Stimulated activated CD8-positive, alpha-beta memory T cell treated with anti-CD3 and anti-CD28 coated beads, Interleukin-7, amount 100 ng/mL, for 48 hours (primary cell): ENCODE measurements at regions not wholly inside any gene's neighbourhood (a gene's known extent, or its start where the extent isn't known, plus 50 kb on each side); places are given as distances from the start of the nearest gene placed in this dataset.

Source experiments
- DNase-seq, 2 donors: peaks; one replicate each; pipeline ENCODE4 v3.0.0-alpha.2; 2020; ENCODE audit warnings: low read depth in 1 of 2; ENCODE audit errors: extremely low read depth in 1 of 2

GRCh38 chr2:123116595-123116994, 908.5 kb upstream of the CNTNAP5 start:
- no peak for DNase-seq

- no peak for DNase-seq
Observed at GRCh38 chr2:123127236-123127635, 897.9 kb upstream of the CNTNAP5 start.

GRCh38 chr2:123128951-123129350, 896.1 kb upstream of the CNTNAP5 start:
- no peak for DNase-seq

DNA sequence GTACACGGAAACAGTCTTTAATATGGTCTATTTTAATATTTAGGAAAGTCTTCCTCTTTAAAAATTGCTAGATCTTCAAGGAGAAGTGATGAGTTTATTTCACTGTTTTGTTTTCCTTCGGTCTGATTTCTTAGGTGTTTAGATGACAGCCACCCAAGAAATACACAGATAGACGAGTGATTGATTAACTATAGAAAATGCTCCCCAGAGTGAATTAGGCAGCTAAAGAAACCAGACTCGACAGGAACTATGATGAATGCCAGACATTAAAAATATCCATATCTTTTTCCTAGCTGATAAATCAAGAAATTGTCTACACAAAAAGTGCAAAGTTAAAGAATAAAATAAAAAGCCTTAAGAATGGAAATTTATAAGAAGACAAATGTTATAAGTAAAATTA, 888.7 kb upstream of the CNTNAP5 start:
- DNase-seq: no peak

GRCh38 chr2:123144082-123144481, 881.0 kb upstream of the CNTNAP5 start:
- DNase-seq: no peak

GRCh38 chr2:123153041-123153440, 872.0 kb upstream of the CNTNAP5 start:
- DNase-seq: no peak

DNA sequence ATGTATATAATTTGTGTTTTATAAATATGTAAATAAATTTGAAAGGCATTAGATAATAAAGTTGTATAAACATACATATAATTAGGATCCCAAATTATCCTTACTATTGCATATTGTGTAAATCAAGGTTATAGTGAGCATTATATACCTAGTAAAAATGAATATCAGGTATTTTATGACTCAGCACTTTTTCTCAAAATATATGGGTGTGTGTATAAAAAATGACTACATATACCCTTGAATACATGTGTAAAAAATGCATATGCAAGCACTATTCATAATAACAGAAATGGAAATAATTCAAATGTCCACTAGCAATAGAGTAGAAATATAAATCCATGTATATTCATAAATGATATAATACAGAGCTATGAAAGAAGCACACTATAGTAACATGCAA, 870.9 kb upstream of the CNTNAP5 start:
- no peak for DNase-seq

- DNase-seq: no peak
Observed at GRCh38 chr2:123157016-123157415, 868.1 kb upstream of the CNTNAP5 start.

DNA sequence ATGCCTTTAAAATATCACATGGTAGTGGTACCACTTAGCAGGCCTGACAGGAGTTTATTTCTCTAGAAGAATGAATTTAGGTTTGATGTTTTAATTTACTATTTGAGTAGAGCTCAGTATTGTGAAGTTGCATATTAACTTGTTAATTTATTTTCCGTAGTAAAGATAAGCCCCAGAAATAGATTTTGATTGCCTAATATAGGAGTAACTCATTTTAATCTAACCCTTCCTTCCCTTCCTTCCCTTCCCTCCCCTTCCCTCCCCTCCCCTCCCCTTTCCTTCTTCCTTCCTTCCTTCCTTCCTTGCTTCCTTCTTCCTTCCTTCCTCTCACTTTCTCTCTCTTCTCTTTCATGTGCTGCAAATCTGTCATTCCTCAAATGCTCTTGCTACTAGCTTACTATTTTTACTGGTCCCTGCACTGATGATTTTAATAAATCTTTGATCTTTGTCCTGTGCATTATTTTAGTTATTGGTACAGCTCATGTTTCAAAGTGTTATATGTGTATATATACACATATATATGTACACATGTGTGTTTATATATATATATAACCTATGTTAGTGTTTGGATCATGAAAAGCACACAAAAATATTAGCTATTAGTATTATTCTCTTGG, 862.6 kb upstream of the CNTNAP5 start:
- DNase-seq: no peak

GRCh38 chr2:123163398-123163797, 861.7 kb upstream of the CNTNAP5 start:
- no peak for DNase-seq

- no peak for DNase-seq
Observed at GRCh38 chr2:123164216-123164615, 860.9 kb upstream of the CNTNAP5 start.

GRCh38 chr2:123165616-123166015, 859.5 kb upstream of the CNTNAP5 start:
- DNase-seq: no peak

GRCh38 chr2:123179526-123179925, 845.6 kb upstream of the CNTNAP5 start:
- DNase-seq: no peak

DNA sequence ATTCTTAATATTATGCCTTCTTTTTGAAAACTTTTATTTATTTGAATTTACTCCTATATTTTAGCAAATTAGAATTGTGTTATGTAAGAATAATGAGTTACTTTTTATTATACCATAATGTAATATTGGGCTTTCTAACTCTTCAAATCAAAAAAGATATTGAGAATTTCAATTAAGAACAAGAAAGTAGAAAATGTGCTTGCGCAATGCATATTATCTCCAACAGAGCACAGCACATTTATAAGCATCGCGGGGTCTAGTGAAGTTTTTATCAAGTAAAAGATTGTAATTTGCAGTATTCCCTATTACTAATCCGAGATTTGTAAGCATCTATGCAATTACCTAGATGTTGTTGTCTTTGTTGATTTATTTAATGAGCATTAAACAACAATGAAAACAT, 829.1 kb upstream of the CNTNAP5 start:
- DNase-seq: no peak

- no peak for DNase-seq
Observed at GRCh38 chr2:123200035-123200434, 825.1 kb upstream of the CNTNAP5 start.

DNA sequence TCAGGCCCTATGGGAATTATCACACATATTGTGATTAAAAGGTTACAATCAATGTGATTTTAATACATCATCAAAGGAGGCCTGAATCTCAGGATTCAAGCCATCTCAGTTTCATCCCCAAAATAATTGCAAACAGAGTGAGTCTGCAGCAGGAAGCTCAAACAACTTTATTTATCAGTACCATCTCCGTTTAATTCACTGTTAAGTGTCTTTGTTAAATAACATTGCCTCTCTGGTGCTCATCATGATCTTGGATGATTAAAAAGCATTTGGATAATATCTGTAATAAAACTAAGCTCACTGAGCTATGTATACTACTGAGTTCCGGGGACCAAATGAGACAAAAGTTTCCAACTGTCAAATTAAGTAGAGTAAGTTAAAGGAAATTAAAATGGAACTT, 817.8 kb upstream of the CNTNAP5 start:
- DNase-seq: no peak

DNA sequence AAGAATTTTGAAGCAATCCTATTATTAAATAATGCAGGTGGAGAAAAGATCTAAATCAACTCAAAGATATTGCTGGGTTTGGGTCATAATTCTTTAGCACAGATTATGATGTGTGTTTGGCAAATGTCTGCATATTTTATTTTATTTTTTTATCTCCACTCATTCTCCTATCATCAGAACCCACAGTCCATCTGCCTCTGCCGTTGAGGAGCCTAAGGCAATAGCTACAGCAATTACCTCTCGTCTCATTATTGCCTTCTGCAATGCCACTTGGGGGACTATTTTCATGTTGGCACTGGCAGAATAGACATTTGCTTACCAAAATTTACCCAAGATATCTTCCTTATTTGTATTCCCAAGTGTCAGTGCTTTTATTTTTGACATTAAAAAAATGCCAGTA, 815.9 kb upstream of the CNTNAP5 start:
- no peak for DNase-seq

GRCh38 chr2:123211181-123211580, 813.9 kb upstream of the CNTNAP5 start:
- DNase-seq: no peak

DNA sequence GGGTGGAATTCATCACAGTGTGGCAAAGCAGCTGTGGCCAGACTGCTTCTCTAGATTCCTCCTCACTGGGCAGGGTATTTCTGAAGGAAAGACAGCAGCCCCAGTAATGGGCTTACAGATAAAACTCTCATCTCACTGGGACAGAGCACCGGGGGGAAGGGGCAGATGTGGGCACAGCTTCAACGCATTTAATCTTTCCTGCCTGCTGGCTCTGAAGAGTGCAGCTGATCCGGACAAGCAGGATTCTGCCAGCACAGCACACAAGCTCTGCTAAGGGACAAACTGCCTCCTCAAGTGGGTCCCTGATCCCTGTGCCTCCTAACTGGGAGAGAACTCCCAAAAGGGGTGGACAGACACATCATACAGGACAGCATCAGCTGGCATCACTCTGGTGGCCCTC, 779.9 kb upstream of the CNTNAP5 start:
- DNase-seq: no peak

- no peak for DNase-seq
Observed at GRCh38 chr2:123258877-123259539, 766.1 kb upstream of the CNTNAP5 start.

GRCh38 chr2:123262856-123263255, 762.2 kb upstream of the CNTNAP5 start:
- no peak for DNase-seq

DNA sequence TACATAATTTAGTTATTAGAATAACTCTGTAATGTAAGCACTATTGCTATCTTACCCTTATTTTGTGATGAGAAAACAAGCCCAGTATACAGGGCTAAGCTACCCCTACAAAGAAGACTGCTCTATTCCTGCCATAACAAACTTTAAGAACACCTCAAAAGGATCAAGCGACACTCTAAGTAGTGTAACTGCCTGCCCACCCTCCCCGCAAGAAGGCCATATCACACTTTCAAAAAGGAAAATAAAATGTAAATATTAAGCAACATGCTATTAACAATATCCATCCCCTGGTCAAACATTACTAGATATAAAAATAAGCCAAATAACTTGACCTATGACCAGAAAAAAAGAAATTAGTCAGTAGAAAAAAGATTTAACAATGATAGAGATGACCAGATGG, 741.7 kb upstream of the CNTNAP5 start:
- no peak for DNase-seq

- DNase-seq: no peak
Observed at GRCh38 chr2:123303731-123304130, 721.4 kb upstream of the CNTNAP5 start.
